OCI-LY7 (cell line): ENCODE measurements at regions not wholly inside any gene's neighbourhood (a gene's known extent, or its start where the extent isn't known, plus 50 kb on each side); places are given as distances from the start of the nearest gene placed in this dataset.

Source experiments
- BruUV-seq: library from RNA; stranded (reverse); fragments of 400-500 nt; replicated peaks from 2 replicates; lab custom pipeline; 2021; lab: Mats Ljungman, UMichigan
- CTCF ChIA-PET: fragments of 300-600 bp; sonication (Branson Sonifier 250); formaldehyde crosslinking; loops from one replicate; lab custom pipeline; 2022; ENCODE audit warnings: antibody characterized with exemption; ENCODE audit not compliant: unreplicated experiment; lab: Charles Lee
- POLR2A ChIA-PET: fragments of 300-600 bp; sonication (Branson Sonifier 250); formaldehyde crosslinking; loops from one replicate; lab custom pipeline; 2022; ENCODE audit warnings: antibody characterized with exemption; lab: Charles Lee
- DNase-seq: peaks from one replicate; pipeline ENCODE4 v3.0.0-alpha.2; 2015; ENCODE audit warnings: low spot score
- H2AFZ ChIP-seq: fragments of 200-600 bp; sonication (generic), shearing (Covaris generic); 2 replicates; pipeline ENCODE4 v1.6.1; 2014; ENCODE audit warnings: mild to moderate bottlenecking, antibody characterized with exemption, low read length, moderate library complexity
- H3K27ac ChIP-seq: fragments of 200-600 bp; sonication (generic); 2 replicates; pipeline ENCODE4 v1.5.1; 2014; ENCODE audit warnings: mixed run types, low read depth, mild to moderate bottlenecking, moderate library complexity, low read length, inconsistent platforms; ENCODE audit not compliant: poor library complexity, severe bottlenecking
- H3K36me3 ChIP-seq: fragments of 200-600 bp; sonication (generic); 2 replicates; pipeline ENCODE4 v1.6.1; 2014; ENCODE audit warnings: mild to moderate bottlenecking, antibody characterized with exemption, low read length, moderate library complexity, mixed read lengths; ENCODE audit not compliant: insufficient read depth
- H3K4me1 ChIP-seq: fragments of 200-600 bp; sonication (generic); 2 replicates; pipeline ENCODE4 v1.5.1; 2014; ENCODE audit warnings: mild to moderate bottlenecking, low read length; ENCODE audit not compliant: insufficient read depth, poor library complexity, severe bottlenecking
- H3K4me2 ChIP-seq: fragments of 200-600 bp; sonication (generic); 2 replicates; pipeline ENCODE4 v1.6.1; 2014; ENCODE audit warnings: mild to moderate bottlenecking, low read length
- H3K4me3 ChIP-seq: fragments of 200-600 bp; sonication (generic); 2 replicates; pipeline ENCODE4 v1.5.1; 2014; ENCODE audit warnings: mild to moderate bottlenecking, low read depth, low read length; ENCODE audit not compliant: poor library complexity, severe bottlenecking
- H3K79me2 ChIP-seq: fragments of 200-600 bp; sonication (generic); 2 replicates; pipeline ENCODE4 v1.6.1; 2016; ENCODE audit warnings: low read depth, mild to moderate bottlenecking, low read length, moderate library complexity, mixed read lengths; ENCODE audit not compliant: insufficient read depth
- H3K9me2 ChIP-seq: fragments of 200-600 bp; sonication (generic); 2 replicates; pipeline ENCODE4 v1.6.1; 2016; ENCODE audit warnings: mild to moderate bottlenecking, low read length, mixed read lengths; ENCODE audit not compliant: insufficient read depth
- H3K9me3 ChIP-seq: fragments of 200-600 bp; sonication (generic); 2 replicates; pipeline ENCODE4 v1.6.1; 2014; ENCODE audit warnings: mild to moderate bottlenecking, mixed run types, low read length, mixed read lengths
- H4K20me1 ChIP-seq: fragments of 200-600 bp; sonication (generic); 2 replicates; pipeline ENCODE4 v1.6.1; 2014; ENCODE audit warnings: mild to moderate bottlenecking, antibody characterized with exemption, low read length, moderate library complexity, mixed read lengths; ENCODE audit not compliant: insufficient read depth
- EZH2phosphoT487 ChIP-seq: fragments of 200-600 bp; sonication (generic); IDR thresholded peaks from 2 replicates; pipeline ENCODE4 v1.6.1; 2018; ENCODE audit warnings: low read depth, borderline replicate concordance, mild to moderate bottlenecking, mixed run types, antibody characterized with exemption, low read length, moderate library complexity, mixed read lengths
- intact Hi-C: fragments of 100-400 bp; cut with micrococcal nuclease; formaldehyde crosslinking; loops from one replicate; pipeline ENCODE4 v1.10.0; 2022; ENCODE audit not compliant: unreplicated experiment
- TF ChIP-seq, protein P1 (sequence below): fragments of 200-600 bp; sonication (generic); conservative IDR thresholded peaks from 2 replicates; pipeline ENCODE4 v1.5.1; 2014; ENCODE audit warnings: mild to moderate bottlenecking, antibody characterized with exemption, low read length, moderate library complexity, mixed read lengths

DNA sequence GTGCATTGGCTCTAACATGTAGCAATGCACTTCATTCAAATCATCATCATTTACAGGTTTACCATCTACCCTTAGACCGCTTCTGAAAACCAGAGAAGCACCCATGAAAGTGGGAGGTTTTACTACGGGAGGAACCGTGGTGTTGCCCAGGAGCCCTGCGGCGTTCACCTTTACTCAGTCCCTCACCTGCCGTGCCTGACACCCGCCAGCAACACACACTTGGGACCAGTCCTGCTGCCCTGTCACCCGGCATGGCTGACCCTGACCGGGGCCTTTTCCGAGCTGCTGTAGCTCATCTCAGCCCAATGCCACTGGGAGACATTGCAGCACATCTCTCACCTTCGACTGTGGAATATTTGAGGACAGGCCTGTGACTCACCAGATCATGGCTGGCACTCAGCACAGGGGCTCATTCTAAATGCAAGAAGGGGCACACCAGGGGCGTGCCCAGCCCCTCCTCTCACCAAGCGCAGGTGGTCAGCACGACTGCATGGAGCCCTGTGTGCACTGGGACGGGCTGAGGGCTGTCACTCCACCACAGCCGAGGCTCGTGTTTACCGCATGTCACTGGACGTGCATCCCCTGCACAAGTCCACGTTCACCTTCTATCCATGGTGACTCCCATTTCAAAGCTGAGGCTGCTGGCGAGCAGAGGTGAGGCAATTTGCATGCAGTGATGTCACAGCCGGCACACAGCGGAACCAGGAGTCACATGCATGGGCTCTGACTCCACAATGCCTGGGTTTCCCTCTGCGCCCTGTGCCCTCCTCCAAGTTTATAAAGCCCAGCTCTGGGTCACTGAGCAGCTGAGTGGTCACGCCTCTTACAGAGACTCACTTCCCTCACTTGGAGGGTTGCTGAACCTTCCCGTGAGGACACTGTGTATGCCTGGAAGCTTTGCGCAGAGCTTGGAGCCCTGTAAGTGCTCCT is 76.7 kb upstream of the SNTG2 start:
- Histone ChIP-seq H4K20me1 (no peaks in the 10 kb centered on the region), H3K36me3 (no peaks in the 10 kb centered on the region), H3K4me3 (no peak overlapping the region), H3K9me3 (no peaks in the 10 kb centered on the region), H3K79me2 (no peaks in the 10 kb centered on the region), H3K4me1 (no peaks in the 10 kb centered on the region), H3K4me2 (no peak overlapping the region), H2AFZ (no peak overlapping the region), H3K27ac (no peak overlapping the region), H3K9me2 (no peaks in the 10 kb centered on the region)
- ChIA-PET POLR2A (no interaction called here), CTCF (no interaction called here)
- intact Hi-C loops = no loop called here
- TF ChIP-seq EZH2phosphoT487 = no peak
- TF ChIP-seq, protein P1, sequence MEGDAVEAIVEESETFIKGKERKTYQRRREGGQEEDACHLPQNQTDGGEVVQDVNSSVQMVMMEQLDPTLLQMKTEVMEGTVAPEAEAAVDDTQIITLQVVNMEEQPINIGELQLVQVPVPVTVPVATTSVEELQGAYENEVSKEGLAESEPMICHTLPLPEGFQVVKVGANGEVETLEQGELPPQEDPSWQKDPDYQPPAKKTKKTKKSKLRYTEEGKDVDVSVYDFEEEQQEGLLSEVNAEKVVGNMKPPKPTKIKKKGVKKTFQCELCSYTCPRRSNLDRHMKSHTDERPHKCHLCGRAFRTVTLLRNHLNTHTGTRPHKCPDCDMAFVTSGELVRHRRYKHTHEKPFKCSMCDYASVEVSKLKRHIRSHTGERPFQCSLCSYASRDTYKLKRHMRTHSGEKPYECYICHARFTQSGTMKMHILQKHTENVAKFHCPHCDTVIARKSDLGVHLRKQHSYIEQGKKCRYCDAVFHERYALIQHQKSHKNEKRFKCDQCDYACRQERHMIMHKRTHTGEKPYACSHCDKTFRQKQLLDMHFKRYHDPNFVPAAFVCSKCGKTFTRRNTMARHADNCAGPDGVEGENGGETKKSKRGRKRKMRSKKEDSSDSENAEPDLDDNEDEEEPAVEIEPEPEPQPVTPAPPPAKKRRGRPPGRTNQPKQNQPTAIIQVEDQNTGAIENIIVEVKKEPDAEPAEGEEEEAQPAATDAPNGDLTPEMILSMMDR = no peak
- no TSS peak for BruUV-seq
- no peak for DNase-seq

DNA sequence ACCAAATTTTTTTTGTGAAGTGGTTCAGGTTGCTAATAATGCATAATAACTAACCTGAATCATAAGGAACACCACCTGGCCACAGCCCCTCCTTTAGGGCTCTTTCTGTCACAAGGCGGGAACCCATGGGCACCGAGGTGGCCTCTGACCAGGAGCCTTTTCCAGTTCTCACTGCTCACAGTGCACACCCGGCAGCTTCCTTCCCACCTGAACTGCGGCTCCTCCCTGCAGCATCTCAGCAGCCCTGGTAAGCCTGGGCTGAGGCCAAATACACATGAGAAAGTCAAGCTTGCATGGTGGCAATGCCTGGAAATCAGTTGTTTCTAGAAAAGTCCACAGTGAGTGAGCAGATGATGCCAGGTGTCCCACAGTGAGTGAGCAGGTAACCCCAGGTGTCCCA is 77.6 kb upstream of the SNTG2 start:
- no peak for TF ChIP-seq EZH2phosphoT487
- TF ChIP-seq, protein P1 = no peak
- no peak for DNase-seq
- ChIA-PET CTCF (no interaction called here), POLR2A (no interaction called here)
- no peak overlapping the region for H3K4me3 ChIP-seq
- no peaks in the 10 kb centered on the region for H3K4me1 ChIP-seq
- H3K4me2 ChIP-seq = no peak overlapping the region
- intact Hi-C loops = no loop called here
- no peaks in the 10 kb centered on the region for H4K20me1 ChIP-seq
- H3K36me3 ChIP-seq = no peaks in the 10 kb centered on the region
- no peak overlapping the region for H2AFZ ChIP-seq
- H3K79me2 ChIP-seq = no peaks in the 10 kb centered on the region
- H3K9me2 ChIP-seq = no peaks in the 10 kb centered on the region
- H3K27ac ChIP-seq = no peak overlapping the region
- no peaks in the 10 kb centered on the region for H3K9me3 ChIP-seq
- BruUV-seq = no TSS peak

DNA sequence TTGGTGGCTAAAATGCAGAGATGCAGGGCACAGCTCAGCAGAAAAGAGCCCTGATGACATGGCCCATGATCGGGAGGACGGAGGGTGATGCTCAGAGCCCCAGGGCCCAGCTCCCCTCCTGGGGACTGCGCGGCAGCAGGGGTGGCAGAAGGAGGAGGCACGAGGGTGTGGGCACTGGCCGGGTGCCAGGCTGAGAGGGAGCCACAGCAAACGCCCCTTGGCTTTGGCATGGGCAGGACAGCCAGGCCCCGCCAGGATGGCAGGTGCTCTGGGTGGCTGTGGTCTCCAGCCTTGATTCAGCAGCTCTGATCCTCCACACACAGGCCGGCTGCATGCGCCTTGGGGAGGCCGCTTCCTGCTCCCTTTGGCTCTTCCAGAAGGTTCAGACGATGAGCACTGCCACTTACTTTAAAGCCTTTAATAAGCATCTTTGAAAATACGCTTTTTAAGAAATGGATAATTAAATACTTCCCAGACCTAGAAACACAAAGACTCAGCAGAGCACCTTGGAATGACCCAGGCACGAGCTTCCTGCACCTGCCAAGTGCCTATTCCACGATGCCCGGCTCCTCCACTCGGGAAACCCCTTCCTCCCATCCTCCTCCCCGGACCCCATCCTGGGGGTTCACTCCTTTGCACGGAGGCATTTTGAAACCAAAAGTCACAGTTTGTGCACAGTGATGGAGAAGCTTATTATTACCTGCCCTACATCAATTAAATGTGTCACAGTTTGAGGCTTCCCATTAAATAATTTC is 78.5 kb upstream of the SNTG2 start:
- CTCF ChIA-PET = no interaction called here
- Histone ChIP-seq H3K4me2 (no peak overlapping the region), H3K4me1 (no peaks in the 10 kb centered on the region), H4K20me1 (no peaks in the 10 kb centered on the region), H3K9me3 (no peaks in the 10 kb centered on the region), H3K27ac (no peak overlapping the region), H3K9me2 (no peaks in the 10 kb centered on the region), H3K36me3 (no peaks in the 10 kb centered on the region), H3K79me2 (no peaks in the 10 kb centered on the region), H3K4me3 (no peak overlapping the region), H2AFZ (no peak overlapping the region)
- no TSS peak for BruUV-seq
- intact Hi-C loops = no loop called here
- TF ChIP-seq EZH2phosphoT487 = no peak
- TF ChIP-seq, protein P1 = no peak
- POLR2A ChIA-PET = no interaction called here
- DNase-seq = no peak
